ENCODE measurements at regions not wholly inside any gene's neighbourhood (a gene's known extent, or its start where the extent isn't known, plus 50 kb on each side); places are given as distances from the start of the nearest gene placed in this dataset.
"Not testable (repeated sequence)": the region's sequence is repeated elsewhere in the genome, so short reads cannot be mapped to it uniquely, and the experiment has no call there.

- no peak for DNase-seq (ENCODE audit: low spot score)
Measured at GRCh38 chr1:38179483-38179882, 132.9 kb upstream of the POU3F1 start.

- DNase-seq (ENCODE audit: low spot score), result no peak
Measured at GRCh38 chr1:38178216-38178615, 131.6 kb upstream of the POU3F1 start.

GRCh38 chr1:38175121-38175520 lies 128.5 kb upstream of the POU3F1 start:
- no peak for DNase-seq (ENCODE audit: low spot score)

GRCh38 chr1:38173848-38174247 lies 127.3 kb upstream of the POU3F1 start:
- DNase-seq (ENCODE audit: low spot score), result no peak

- DNase-seq (ENCODE audit: low spot score), result no peak
Measured at GRCh38 chr1:38173157-38173831, 126.7 kb upstream of the POU3F1 start.

GRCh38 chr1:38169121-38169520 lies 122.5 kb upstream of the POU3F1 start:
- no peak for DNase-seq (ENCODE audit: low spot score)

GRCh38 chr1:38168365-38168764 lies 121.8 kb upstream of the POU3F1 start:
- no peak for DNase-seq (ENCODE audit: low spot score)

- DNase-seq (ENCODE audit: low spot score), result no peak
Measured at GRCh38 chr1:38166461-38166860, 119.9 kb upstream of the POU3F1 start.

GRCh38 chr1:38153778-38154470 lies 107.3 kb upstream of the POU3F1 start:
- no peak for DNase-seq (ENCODE audit: low spot score)

GRCh38 chr1:38153066-38153777 lies 106.6 kb upstream of the POU3F1 start:
- DNase-seq (ENCODE audit: low spot score), result no peak

GRCh38 chr1:38152351-38153065 lies 105.9 kb upstream of the POU3F1 start:
- no peak for DNase-seq (ENCODE audit: low spot score)

- DNase-seq (ENCODE audit: low spot score), result no peak
Measured at GRCh38 chr1:38151399-38151798, 104.8 kb upstream of the POU3F1 start.

- DNase-seq (ENCODE audit: low spot score), result not testable (repeated sequence)
Measured at GRCh38 chr1:38146079-38146478, 99.5 kb upstream of the POU3F1 start.

GRCh38 chr1:38142606-38143005 lies 96.0 kb upstream of the POU3F1 start:
- DNase-seq (ENCODE audit: low spot score), result no peak

GRCh38 chr1:38141483-38141882 lies 94.9 kb upstream of the POU3F1 start:
- no peak for DNase-seq (ENCODE audit: low spot score)

GRCh38 chr1:38139738-38140487 lies 93.3 kb upstream of the POU3F1 start:
- no peak for DNase-seq (ENCODE audit: low spot score)

GRCh38 chr1:38138498-38139233 lies 92.1 kb upstream of the POU3F1 start:
- DNase-seq (ENCODE audit: low spot score), result no peak

- no peak for DNase-seq (ENCODE audit: low spot score)
Measured at GRCh38 chr1:38137164-38137563, 90.6 kb upstream of the POU3F1 start.

GRCh38 chr1:38135625-38136414 lies 89.2 kb upstream of the POU3F1 start:
- no peak for DNase-seq (ENCODE audit: low spot score)

GRCh38 chr1:38134294-38134755 lies 87.7 kb upstream of the POU3F1 start:
- DNase-seq (ENCODE audit: low spot score), result no peak
